HG03571 (cell line): ENCODE measurements at regions not wholly inside any gene's neighbourhood (a gene's known extent, or its start where the extent isn't known, plus 50 kb on each side); places are given as distances from the start of the nearest gene placed in this dataset.

Source experiments
- ATAC-seq: cut with Tn5 transposase; IDR thresholded peaks from one replicate; pipeline ENCODE4 v1.9.1; 2021; ENCODE audit not compliant: unreplicated experiment

GRCh38 chr9:126125177-126125576, 201.5 kb upstream of the MVB12B start:
- ATAC-seq: no peak

- ATAC-seq: no peak
Measured at GRCh38 chr9:126125577-126125976, 201.1 kb upstream of the MVB12B start.

GRCh38 chr9:126125992-126126409, 200.6 kb upstream of the MVB12B start:
- ATAC-seq: no peak

- no peak for ATAC-seq
Measured at GRCh38 chr9:126126807-126127206, 199.8 kb upstream of the MVB12B start.

GRCh38 chr9:126127591-126127990, 199.0 kb upstream of the MVB12B start:
- no peak for ATAC-seq

GRCh38 chr9:126128494-126129142, 198.0 kb upstream of the MVB12B start:
- ATAC-seq: no peak

GRCh38 chr9:126131066-126132010, 195.3 kb upstream of the MVB12B start:
- ATAC-seq: no peak

GRCh38 chr9:126132746-126133145, 193.9 kb upstream of the MVB12B start:
- no peak for ATAC-seq

- ATAC-seq: no peak
Measured at GRCh38 chr9:126144196-126144595, 182.4 kb upstream of the MVB12B start.

- no peak for ATAC-seq
Measured at GRCh38 chr9:126144603-126145456, 181.8 kb upstream of the MVB12B start.

- ATAC-seq: no peak
Measured at GRCh38 chr9:126145887-126146253, 180.8 kb upstream of the MVB12B start.

- no peak for ATAC-seq
Measured at GRCh38 chr9:126146254-126147145, 180.1 kb upstream of the MVB12B start.

GRCh38 chr9:126147186-126147935, 179.3 kb upstream of the MVB12B start:
- no peak for ATAC-seq

- no peak for ATAC-seq
Measured at GRCh38 chr9:126147936-126148870, 178.4 kb upstream of the MVB12B start.

GRCh38 chr9:126148994-126149393, 177.6 kb upstream of the MVB12B start:
- no peak for ATAC-seq

- no peak for ATAC-seq
Measured at GRCh38 chr9:126149661-126150060, 177.0 kb upstream of the MVB12B start.

GRCh38 chr9:126150411-126151030, 176.1 kb upstream of the MVB12B start:
- no peak for ATAC-seq

- no peak for ATAC-seq
Measured at GRCh38 chr9:126151031-126151685, 175.5 kb upstream of the MVB12B start.
